Heart left ventricle (tissue), 13 donors: ENCODE measurements at regions not wholly inside any gene's neighbourhood (a gene's known extent, or its start where the extent isn't known, plus 50 kb on each side); places are given as distances from the start of the nearest gene placed in this dataset.

Experiments used
- CTCF ChIP-seq, 12 donors: fragments of 200-600 bp; sonication (generic) in 4 of 12; IDR thresholded peaks; one replicate each; pipeline versions ENCODE4 v1.5.0 to v1.8.0; 2018 to 2022; ENCODE audit warnings: antibody characterized with exemption in 12 of 12, mild to moderate bottlenecking in 5 of 12
- POLR2A ChIP-seq, 2 donors: fragments of 450-650 bp; IDR thresholded peaks; one replicate each; pipeline ENCODE4 v1.6.1; 2017; ENCODE audit warnings: antibody characterized with exemption in 2 of 2, mild to moderate bottlenecking in 2 of 2, moderate library complexity in 2 of 2
- donor health status: ischemic (EF 13 %, LVEDD 7.1; RV severe dilation, severe dysfunction).
- donor health status: DM: no; HTN: yes; CAD: no.
- donor health status: DM: no; HTN: no; CAD: no.
- donor health status: ischemic (EF 25% LVEDD 6.9; RV normal size, moderate dysfunction).
- donor health status: ischemic (EF 25% LVEDD 5.7; RV mildly dilated, moderate dysfunction).
- donor health status: ischemic (EF 35%, LVEDD 5.7; RV mildly dilated, moderate dysfunction).
- donor health status: nonischemic (EF 11% LVEDD 7.7; RV severe dilation, severe dysfunction).
- donor health status: DM: yes; HTN: yes; CAD: no.
- donor health status: PGD.
- donor health status: ischemic (EF 29% LVEDD 5.4; RV normal size, mild dysfunction).
- donor health status: nonischemic (EF 23%, LVEDD 6.1; RV moderate dilation, normal function).

DNA sequence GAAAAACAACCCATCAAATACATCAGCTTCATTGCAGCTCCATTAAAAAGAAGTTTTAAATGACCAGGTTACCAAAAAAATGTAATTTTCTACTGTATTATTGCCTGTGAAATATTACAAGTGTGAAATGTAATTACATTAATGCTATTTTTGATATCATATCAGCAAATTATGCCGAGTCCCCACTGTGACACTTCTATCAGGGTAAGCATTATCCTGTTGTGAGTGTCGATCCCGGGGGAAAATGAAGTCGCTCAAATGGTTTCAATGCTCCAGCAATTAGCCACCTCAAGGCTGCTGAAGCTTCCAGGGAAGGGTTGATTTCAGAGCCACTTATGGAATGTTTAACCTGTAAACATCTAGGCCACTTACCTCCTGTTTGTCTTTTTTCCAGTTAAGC is 70.4 kb downstream of the RCN1 start:
- no peak for TF ChIP-seq CTCF (IDR thresholded peaks at IDR 0.05)
- TF ChIP-seq POLR2A (IDR thresholded peaks at IDR 0.05): no peak
